Karpas-422 (cell line): ENCODE measurements at regions not wholly inside any gene's neighbourhood (a gene's known extent, or its start where the extent isn't known, plus 50 kb on each side); places are given as distances from the start of the nearest gene placed in this dataset.

Source experiments
- DNase-seq: peaks from one replicate; pipeline ENCODE4 v3.0.0-alpha.2; 2015
- H2AFZ ChIP-seq: fragments of 200-600 bp; sonication (generic); 2 replicates; pipeline ENCODE4 v1.6.1; 2014; ENCODE audit warnings: antibody characterized with exemption, low read length, mixed read lengths
- H3K27ac ChIP-seq: fragments of 200-600 bp; sonication (generic); 2 replicates; pipeline ENCODE4 v1.5.1; 2014; ENCODE audit warnings: mild to moderate bottlenecking, low read length, moderate library complexity
- H3K27me3 ChIP-seq: fragments of 200-600 bp; sonication (generic); 2 replicates; pipeline ENCODE4 v1.6.1; 2014; ENCODE audit warnings: low read length, mixed read lengths
- H3K36me3 ChIP-seq: fragments of 200-600 bp; sonication (generic); 2 replicates; pipeline ENCODE4 v1.6.1; 2014; ENCODE audit warnings: low read length, mixed read lengths; ENCODE audit not compliant: insufficient read depth
- H3K4me1 ChIP-seq: fragments of 200-600 bp; sonication (generic); 2 replicates; pipeline ENCODE4 v1.6.1; 2014; ENCODE audit warnings: mild to moderate bottlenecking, low read length, mixed read lengths
- H3K4me2 ChIP-seq: fragments of 200-600 bp; sonication (generic); 2 replicates; pipeline ENCODE4 v1.6.1; 2014; ENCODE audit warnings: low read length, low read depth, mild to moderate bottlenecking; ENCODE audit not compliant: poor library complexity, severe bottlenecking
- H3K4me3 ChIP-seq: fragments of 200-600 bp; sonication (generic); 2 replicates; pipeline ENCODE4 v1.5.1; 2014; ENCODE audit warnings: mild to moderate bottlenecking, antibody characterized with exemption, low read length, mixed read lengths
- H3K79me2 ChIP-seq: fragments of 200-600 bp; sonication (generic); 2 replicates; pipeline ENCODE4 v1.6.1; 2014; ENCODE audit warnings: mild to moderate bottlenecking, low read length, mixed read lengths
- H3K9ac ChIP-seq: fragments of 200-600 bp; sonication (generic); 2 replicates; pipeline ENCODE4 v1.6.0; 2014; ENCODE audit warnings: low read length
- H3K9me2 ChIP-seq: fragments of 200-600 bp; sonication (generic), shearing (Covaris generic); replicated peaks from 2 replicates; pipeline ENCODE4 v1.6.0; 2014; ENCODE audit warnings: mild to moderate bottlenecking, low read length, moderate library complexity; ENCODE audit not compliant: insufficient read depth
- H3K9me3 ChIP-seq: fragments of 300-700, 200-600 bp; sonication (generic); 2 replicates; pipeline ENCODE4 v1.6.1; 2014; ENCODE audit warnings: low read length, mixed read lengths
- H4K20me1 ChIP-seq: fragments of 200-600 bp; sonication (generic); 2 replicates; pipeline ENCODE4 v1.6.1; 2014; ENCODE audit warnings: mild to moderate bottlenecking, antibody characterized with exemption, low read length, low read depth; ENCODE audit not compliant: insufficient read depth

DNA sequence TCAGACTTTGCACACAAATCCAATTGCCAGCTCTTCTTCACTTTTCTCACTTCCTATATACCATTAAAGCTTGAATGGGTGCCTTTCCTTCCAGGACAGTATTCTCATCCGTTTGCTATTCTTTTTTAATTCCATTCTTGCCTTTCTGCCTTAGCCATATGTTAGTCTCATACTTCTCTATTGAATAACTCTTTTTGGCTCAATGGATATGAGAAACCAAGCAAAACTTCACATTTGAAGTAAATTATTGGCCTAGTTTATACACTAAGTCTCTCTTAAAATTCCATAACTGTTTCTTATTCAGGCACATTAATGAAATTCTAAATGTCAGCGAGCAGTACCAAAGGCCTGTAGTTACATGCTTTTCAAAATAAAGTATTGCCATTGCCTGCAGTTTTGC, 129.6 kb upstream of the FRY start:
- Histone ChIP-seq H3K9me3 (no peaks in the 10 kb centered on the region), H3K4me2 (no peak overlapping the region), H3K27ac (no peak overlapping the region), H3K9me2 (no peaks in the 10 kb centered on the region), H4K20me1 (no peaks in the 10 kb centered on the region), H3K36me3 (no peaks in the 10 kb centered on the region), H3K4me3 (no peak overlapping the region), H3K79me2 (no peaks in the 10 kb centered on the region), H3K9ac (no peak overlapping the region), H3K27me3 (no peaks in the 10 kb centered on the region), H2AFZ (no peak overlapping the region), H3K4me1 (no peaks in the 10 kb centered on the region)
- DNase-seq: no peak

DNA sequence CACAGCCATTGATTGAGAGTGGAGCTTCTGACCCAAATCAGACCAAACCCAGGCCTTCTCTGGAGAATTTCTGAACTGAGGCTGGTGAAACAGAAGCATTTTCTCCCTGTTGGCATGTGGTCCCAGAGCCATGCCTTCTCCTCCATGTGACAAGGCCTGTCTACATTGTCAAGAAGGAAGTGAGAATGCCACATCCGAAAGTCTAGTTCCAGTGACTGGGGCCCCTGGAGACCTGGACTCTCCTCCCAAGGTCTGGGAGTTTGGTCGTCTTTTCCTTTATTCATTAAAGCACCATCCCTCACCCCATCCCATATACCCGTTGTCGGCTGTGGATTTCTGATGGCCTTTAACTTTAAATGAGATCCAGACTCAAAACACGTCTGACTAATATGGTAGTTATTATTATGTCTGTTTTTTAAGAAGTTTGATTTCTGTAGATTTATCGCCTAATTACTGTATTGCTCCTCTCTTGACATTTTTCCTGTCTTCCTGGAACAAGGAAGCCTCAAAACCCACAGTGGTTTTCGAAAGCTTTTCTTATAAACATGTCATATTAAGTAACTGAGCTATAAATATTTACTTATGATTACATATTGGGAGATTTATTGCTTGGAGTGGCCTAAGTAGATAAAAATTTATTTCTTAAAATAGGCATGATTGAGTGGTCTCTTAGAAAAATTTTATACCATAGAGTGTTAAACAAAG, 128.3 kb upstream of the FRY start:
- Histone ChIP-seq H3K79me2 (no peaks in the 10 kb centered on the region), H3K9me3 (no peaks in the 10 kb centered on the region), H3K27ac (no peak overlapping the region), H3K27me3 (no peaks in the 10 kb centered on the region), H4K20me1 (no peaks in the 10 kb centered on the region), H2AFZ (no peak overlapping the region), H3K9me2 (no peaks in the 10 kb centered on the region), H3K4me2 (no peak overlapping the region), H3K4me1 (no peaks in the 10 kb centered on the region), H3K36me3 (no peaks in the 10 kb centered on the region), H3K9ac (no peak overlapping the region), H3K4me3 (no peak overlapping the region)
- DNase-seq: no peak

DNA sequence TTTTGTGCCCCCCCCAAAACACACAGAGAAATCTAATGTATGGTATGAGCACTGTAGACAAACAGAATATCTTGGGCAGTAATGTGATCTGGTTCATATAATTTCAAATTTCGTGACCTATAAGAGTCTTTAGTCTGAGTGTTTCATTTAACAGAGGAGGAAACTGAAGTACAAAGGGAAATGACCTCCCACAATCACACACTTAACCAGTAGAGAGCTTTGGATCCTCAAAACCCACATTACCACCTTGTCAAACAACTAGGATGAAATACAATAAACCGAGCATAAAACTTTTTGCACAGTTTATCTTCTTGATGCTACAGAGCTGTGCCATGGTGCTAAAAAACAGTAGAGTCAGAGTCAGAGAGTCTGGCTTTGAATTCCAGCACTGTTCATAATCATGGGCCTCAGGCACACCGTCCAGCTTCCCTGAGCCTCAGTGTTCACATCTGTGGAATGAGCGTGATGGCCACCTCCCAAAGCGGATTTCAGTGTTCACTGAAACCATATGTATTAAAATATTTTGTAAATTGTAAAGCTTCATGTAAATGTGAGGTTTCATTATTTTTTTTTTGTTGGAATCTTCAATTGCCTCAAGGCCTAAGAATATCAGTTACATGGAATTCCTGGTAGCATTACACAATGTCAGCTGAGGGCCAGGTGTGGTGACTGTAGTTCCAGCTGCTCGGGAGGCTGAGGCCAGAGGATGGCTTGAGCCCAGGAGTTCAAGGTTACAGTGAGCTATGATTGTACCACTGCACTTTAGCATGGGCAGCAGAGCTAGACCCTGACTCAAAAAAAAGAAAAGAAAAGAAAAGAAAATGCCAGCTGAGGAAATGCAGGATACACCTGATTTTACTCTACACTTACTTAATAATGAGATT, 126.4 kb upstream of the FRY start:
- Histone ChIP-seq H3K4me1 (no peaks in the 10 kb centered on the region), H3K4me2 (no peak overlapping the region), H3K79me2 (no peaks in the 10 kb centered on the region), H4K20me1 (no peaks in the 10 kb centered on the region), H2AFZ (no peak overlapping the region), H3K4me3 (no peak overlapping the region), H3K27ac (no peak overlapping the region), H3K9me3 (no peaks in the 10 kb centered on the region), H3K27me3 (no peaks in the 10 kb centered on the region), H3K9me2 (no peaks in the 10 kb centered on the region), H3K9ac (no peak overlapping the region), H3K36me3 (no peaks in the 10 kb centered on the region)
- DNase-seq: no peak

DNA sequence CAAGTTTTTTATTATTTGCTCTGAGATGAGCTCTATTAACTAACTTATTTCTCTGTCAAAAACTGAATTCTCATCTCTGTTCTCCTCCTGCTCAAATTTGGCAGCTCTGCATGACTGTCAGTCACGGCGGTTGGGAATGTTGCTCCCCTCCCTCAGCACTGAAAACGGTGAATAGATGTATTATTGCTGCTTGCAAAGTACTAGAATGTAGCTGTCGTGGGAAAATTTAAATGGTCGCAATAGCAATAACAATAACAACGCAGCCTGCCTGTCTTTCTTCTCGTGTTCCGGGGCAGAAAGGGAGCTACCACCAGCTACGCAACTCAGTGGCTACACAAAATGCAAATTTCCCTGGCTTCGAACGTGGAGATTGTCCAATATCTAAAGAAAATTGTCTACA, 125.6 kb upstream of the FRY start:
- H3K9ac ChIP-seq: no peak overlapping the region
- no peaks in the 10 kb centered on the region for H4K20me1 ChIP-seq
- no peaks in the 10 kb centered on the region for H3K79me2 ChIP-seq
- no peaks in the 10 kb centered on the region for H3K9me3 ChIP-seq
- no peak overlapping the region for H3K4me2 ChIP-seq
- no peak overlapping the region for H3K4me3 ChIP-seq
- no peaks in the 10 kb centered on the region for H3K36me3 ChIP-seq
- DNase-seq: no peak
- H3K9me2 ChIP-seq: no peaks in the 10 kb centered on the region
- no peak overlapping the region for H3K27ac ChIP-seq
- H2AFZ ChIP-seq: no peak overlapping the region
- H3K4me1 ChIP-seq: no peaks in the 10 kb centered on the region
- H3K27me3 ChIP-seq: no peaks in the 10 kb centered on the region

DNA sequence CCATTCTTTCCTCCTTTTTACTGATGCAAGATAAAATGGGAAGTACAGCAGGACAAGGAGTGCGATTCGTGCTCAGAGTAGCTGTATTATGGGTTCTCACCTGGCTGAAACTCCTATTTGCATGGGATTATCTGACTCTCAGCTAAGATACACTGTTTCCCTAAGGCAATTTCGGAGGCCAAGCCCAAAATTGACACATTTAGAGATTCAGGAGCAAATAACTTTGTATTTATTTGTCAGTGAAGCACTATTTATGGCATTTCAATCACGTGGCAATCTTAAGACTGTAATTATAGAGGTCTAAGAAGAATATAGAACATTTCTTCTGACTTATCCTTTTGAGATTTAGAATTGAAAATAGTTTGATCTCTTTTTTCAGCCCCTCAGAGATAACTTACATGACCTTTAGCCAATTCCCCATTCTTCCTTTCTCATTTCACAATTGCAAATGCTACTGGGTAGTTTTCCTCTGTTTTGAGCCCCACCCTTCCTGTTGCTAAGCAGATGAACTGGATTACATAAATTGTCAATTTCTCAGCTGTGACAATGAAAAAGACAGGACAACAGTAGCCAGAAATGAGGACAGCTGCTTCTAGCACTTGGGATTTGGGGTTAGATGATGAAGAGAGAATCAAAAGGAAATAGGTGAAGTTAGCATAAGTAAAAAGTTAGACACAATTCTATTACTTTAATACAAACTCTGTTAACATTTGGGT, 122.7 kb upstream of the FRY start:
- H3K27ac ChIP-seq: no peak overlapping the region
- H3K9me2 ChIP-seq: no peaks in the 10 kb centered on the region
- no peak for DNase-seq
- H3K27me3 ChIP-seq: no peaks in the 10 kb centered on the region
- no peaks in the 10 kb centered on the region for H3K79me2 ChIP-seq
- no peaks in the 10 kb centered on the region for H3K9me3 ChIP-seq
- no peaks in the 10 kb centered on the region for H4K20me1 ChIP-seq
- H3K4me2 ChIP-seq: no peak overlapping the region
- H3K9ac ChIP-seq: no peak overlapping the region
- H2AFZ ChIP-seq: no peak overlapping the region
- no peaks in the 10 kb centered on the region for H3K36me3 ChIP-seq
- no peaks in the 10 kb centered on the region for H3K4me1 ChIP-seq
- no peak overlapping the region for H3K4me3 ChIP-seq

DNA sequence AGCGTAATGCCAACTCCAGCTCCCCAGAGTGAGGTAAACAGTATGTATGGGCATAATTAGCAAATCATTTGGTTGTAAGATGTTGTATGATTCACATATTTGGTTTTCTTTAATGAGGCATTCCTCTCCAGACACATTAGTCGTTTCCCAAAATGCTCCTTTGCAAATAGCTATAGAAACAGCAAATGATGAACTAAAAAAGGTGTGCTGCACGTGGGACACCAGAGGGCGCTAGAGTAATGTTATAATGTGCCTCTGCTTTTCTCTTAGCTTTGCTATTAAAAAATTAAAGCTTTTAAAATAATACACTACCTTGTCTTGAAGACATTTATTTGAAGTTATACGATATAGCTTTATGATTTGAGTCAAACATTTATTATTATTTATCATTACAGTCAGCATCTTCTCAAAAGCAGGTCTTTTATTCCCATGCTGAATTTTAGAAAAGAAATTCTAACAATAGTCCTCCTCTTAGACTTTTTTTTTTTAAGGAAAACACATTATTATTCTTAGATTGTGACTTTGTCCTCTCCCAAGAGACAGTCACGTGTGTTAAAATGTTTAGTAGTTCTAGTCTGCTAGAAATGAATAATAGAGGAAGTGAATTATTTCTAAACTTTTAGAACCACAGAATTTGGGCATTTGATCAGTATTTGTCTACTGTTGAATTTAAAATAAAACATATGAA, 121.6 kb upstream of the FRY start:
- H3K36me3 ChIP-seq: no peaks in the 10 kb centered on the region
- no peaks in the 10 kb centered on the region for H4K20me1 ChIP-seq
- H3K9me2 ChIP-seq: no peaks in the 10 kb centered on the region
- DNase-seq: peak; percentile 83
- H3K27ac ChIP-seq: no peak overlapping the region
- no peak overlapping the region for H3K9ac ChIP-seq
- no peak overlapping the region for H3K4me2 ChIP-seq
- H3K27me3 ChIP-seq: no peaks in the 10 kb centered on the region
- H3K4me3 ChIP-seq: no peak overlapping the region
- no peak overlapping the region for H2AFZ ChIP-seq
- H3K9me3 ChIP-seq: no peaks in the 10 kb centered on the region
- H3K79me2 ChIP-seq: no peaks in the 10 kb centered on the region
- H3K4me1 ChIP-seq: no peaks in the 10 kb centered on the region

DNA sequence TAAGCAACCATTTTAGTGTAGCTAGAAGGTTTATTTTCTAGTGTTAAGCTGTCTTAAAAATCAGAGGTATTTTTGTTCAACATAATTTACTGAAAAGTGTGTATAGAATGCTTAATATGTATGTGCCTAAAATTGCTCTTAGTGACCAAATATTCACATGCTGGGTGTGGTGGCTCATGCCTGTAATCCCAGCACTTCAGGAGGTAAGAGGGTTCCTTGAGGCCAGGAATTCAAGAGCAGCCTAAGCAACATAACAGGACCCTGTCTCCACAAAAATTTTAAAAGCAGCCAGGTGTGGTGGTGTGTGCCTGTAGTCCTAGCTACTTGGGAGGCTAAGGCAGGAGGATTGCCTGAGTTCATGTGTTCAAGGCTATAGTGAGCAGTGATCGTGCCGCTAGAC, 120.9 kb upstream of the FRY start:
- H3K9me2 ChIP-seq: no peaks in the 10 kb centered on the region
- no peaks in the 10 kb centered on the region for H3K79me2 ChIP-seq
- H2AFZ ChIP-seq: no peak overlapping the region

More for the DNA sequence above, 120.9 kb upstream of the FRY start:
- DNase-seq: no peak
- no peak overlapping the region for H3K27ac ChIP-seq
- H4K20me1 ChIP-seq: no peaks in the 10 kb centered on the region
- H3K4me2 ChIP-seq: no peak overlapping the region
- H3K4me3 ChIP-seq: no peak overlapping the region
- no peak overlapping the region for H3K9ac ChIP-seq
- no peaks in the 10 kb centered on the region for H3K4me1 ChIP-seq
- no peaks in the 10 kb centered on the region for H3K27me3 ChIP-seq
- H3K9me3 ChIP-seq: no peaks in the 10 kb centered on the region
- no peaks in the 10 kb centered on the region for H3K36me3 ChIP-seq
